ENCODE measurements at regions not wholly inside any gene's neighbourhood (a gene's known extent, or its start where the extent isn't known, plus 50 kb on each side); places are given as distances from the start of the nearest gene placed in this dataset.

- Mint-ChIP-seq H3K9me3 (no peaks in the 10 kb centered on the region), H3K4me1 (ENCODE audit: low read depth) (peaks cover 36% of the 10 kb centered on the region), H3K4me3 (no peak overlapping the region), H3K27me3 (no peaks in the 10 kb centered on the region), H3K27ac (no peak overlapping the region), H3K36me3 (ENCODE audit: low read depth) (no peaks in the 10 kb centered on the region)
- no peak for DNase-seq
Observed at GRCh38 chr12:76155157-76155670, 70.7 kb upstream of the NAP1L1 start.

GRCh38 chr12:76153616-76154015 is 69.1 kb upstream of the NAP1L1 start:
- no peaks in the 10 kb centered on the region for H3K9me3 Mint-ChIP-seq
- H3K27ac Mint-ChIP-seq, result no peak overlapping the region
- peaks cover 22% of the 10 kb centered on the region for H3K4me1 Mint-ChIP-seq (ENCODE audit: low read depth)
- H3K36me3 Mint-ChIP-seq (ENCODE audit: low read depth), result no peaks in the 10 kb centered on the region
- DNase-seq, result no peak
- no peaks in the 10 kb centered on the region for H3K27me3 Mint-ChIP-seq
- no peak overlapping the region for H3K4me3 Mint-ChIP-seq

- peaks cover 15% of the 10 kb centered on the region for H3K4me1 Mint-ChIP-seq (ENCODE audit: low read depth)
- no peak for DNase-seq
- no peaks in the 10 kb centered on the region for H3K9me3 Mint-ChIP-seq
- H3K4me3 Mint-ChIP-seq, result no peak overlapping the region
- H3K36me3 Mint-ChIP-seq (ENCODE audit: low read depth), result no peaks in the 10 kb centered on the region
- H3K27me3 Mint-ChIP-seq, result no peaks in the 10 kb centered on the region
- H3K27ac Mint-ChIP-seq, result no peak overlapping the region
Observed at GRCh38 chr12:76152181-76152807, 67.8 kb upstream of the NAP1L1 start.

GRCh38 chr12:76144245-76144549 is 59.7 kb upstream of the NAP1L1 start:
- DNase-seq, result no peak
- Mint-ChIP-seq H3K36me3 (ENCODE audit: low read depth) (no peaks in the 10 kb centered on the region), H3K9me3 (no peaks in the 10 kb centered on the region), H3K27ac (no peak overlapping the region), H3K4me1 (ENCODE audit: low read depth) (peaks cover 21% of the 10 kb centered on the region), H3K4me3 (no peak overlapping the region), H3K27me3 (no peaks in the 10 kb centered on the region)

GRCh38 chr12:76143343-76144244 is 59.1 kb upstream of the NAP1L1 start:
- Mint-ChIP-seq H3K9me3 (no peaks in the 10 kb centered on the region), H3K4me1 (ENCODE audit: low read depth) (peaks cover 21% of the 10 kb centered on the region), H3K27ac (no peak overlapping the region), H3K36me3 (ENCODE audit: low read depth) (no peaks in the 10 kb centered on the region), H3K4me3 (no peak overlapping the region), H3K27me3 (no peaks in the 10 kb centered on the region)
- no peak for DNase-seq

- H3K4me1 Mint-ChIP-seq (ENCODE audit: low read depth), result peaks cover 21% of the 10 kb centered on the region
- H3K27ac Mint-ChIP-seq, result no peak overlapping the region
- no peak for DNase-seq
- H3K4me3 Mint-ChIP-seq, result no peak overlapping the region
- H3K27me3 Mint-ChIP-seq, result no peaks in the 10 kb centered on the region
- H3K9me3 Mint-ChIP-seq, result no peaks in the 10 kb centered on the region
- no peaks in the 10 kb centered on the region for H3K36me3 Mint-ChIP-seq (ENCODE audit: low read depth)
Observed at GRCh38 chr12:76142305-76142704, 57.8 kb upstream of the NAP1L1 start.

- DNase-seq, result no peak
- Mint-ChIP-seq H3K27me3 (no peaks in the 10 kb centered on the region), H3K36me3 (ENCODE audit: low read depth) (no peaks in the 10 kb centered on the region), H3K9me3 (no peaks in the 10 kb centered on the region), H3K4me3 (no peak overlapping the region), H3K4me1 (ENCODE audit: low read depth) (peaks cover 11% of the 10 kb centered on the region), H3K27ac (no peak overlapping the region)
Observed at GRCh38 chr12:76138656-76139055, 54.2 kb upstream of the NAP1L1 start.

- H3K27ac Mint-ChIP-seq, result no peak overlapping the region
- no peaks in the 10 kb centered on the region for H3K27me3 Mint-ChIP-seq
- DNase-seq, result no peak
- no peak overlapping the region for H3K4me3 Mint-ChIP-seq
- peaks cover 2% of the 10 kb centered on the region for H3K4me1 Mint-ChIP-seq (ENCODE audit: low read depth)
- H3K9me3 Mint-ChIP-seq, result no peaks in the 10 kb centered on the region
- H3K36me3 Mint-ChIP-seq (ENCODE audit: low read depth), result no peaks in the 10 kb centered on the region
Observed at GRCh38 chr12:76137606-76138005, 53.1 kb upstream of the NAP1L1 start.

- peaks cover 3% of the 10 kb centered on the region for H3K27me3 Mint-ChIP-seq
- H3K4me3 Mint-ChIP-seq, result no peak overlapping the region
- DNase-seq, result no peak
- H3K9me3 Mint-ChIP-seq, result no peaks in the 10 kb centered on the region
- no peak overlapping the region for H3K27ac Mint-ChIP-seq
- no peaks in the 10 kb centered on the region for H3K36me3 Mint-ChIP-seq (ENCODE audit: low read depth)
- no peaks in the 10 kb centered on the region for H3K4me1 Mint-ChIP-seq (ENCODE audit: low read depth)
Observed at GRCh38 chr12:76135456-76135855, 51.0 kb upstream of the NAP1L1 start.

All from activated T-cell treated with anti-CD3 and anti-CD28 coated beads, Interleukin-2, amount 50 U/mL, for 24 hours (primary cell).